Suprapubic skin (tissue), 4 donors: ENCODE measurements at regions not wholly inside any gene's neighbourhood (a gene's known extent, or its start where the extent isn't known, plus 50 kb on each side); places are given as distances from the start of the nearest gene placed in this dataset.

Experiments
- DNase-seq, 2 donors: peaks; one replicate each; pipeline ENCODE4 v3.0.0-alpha.2; 2019; ENCODE audit warnings: low spot score in 2 of 2
- H3K27ac ChIP-seq: fragments of 200-600 bp; sonication (generic); one replicate; pipeline ENCODE4 v1.5.1; 2019
- H3K27me3 ChIP-seq: fragments of 200-600 bp; sonication (generic); one replicate; pipeline ENCODE4 v1.5.1; 2019
- H3K36me3 ChIP-seq: fragments of 200-600 bp; sonication (generic); one replicate; pipeline ENCODE4 v1.5.1; 2019
- H3K4me1 ChIP-seq: fragments of 200-600 bp; sonication (generic); one replicate; pipeline ENCODE4 v1.5.1; 2019
- H3K4me3 ChIP-seq: fragments of 200-600 bp; sonication (generic); one replicate; pipeline ENCODE4 v1.5.1; 2019; ENCODE audit warnings: mild to moderate bottlenecking
- H3K9me3 ChIP-seq: fragments of 200-600 bp; sonication (generic); one replicate; pipeline ENCODE4 v1.5.1; 2019
- CTCF ChIP-seq, 2 donors: fragments of 200-600 bp in 1 of 2; fragments of 450-650 bp in 1 of 2; sonication (generic) in 1 of 2; IDR thresholded peaks; one replicate each; pipeline ENCODE4 v1.5.1; 2016 to 2019; ENCODE audit warnings: antibody characterized with exemption in 2 of 2, mild to moderate bottlenecking in 1 of 2, moderate library complexity in 1 of 2
- EP300 ChIP-seq: sonication (generic); formaldehyde crosslinking; IDR thresholded peaks from one replicate; pipeline ENCODE4 v1.6.1; 2017; ENCODE audit warnings: antibody characterized with exemption
- POLR2A ChIP-seq, 2 donors: fragments of 450-650 bp; IDR thresholded peaks; one replicate each; pipeline ENCODE4 v1.6.1; 2017; ENCODE audit warnings: antibody characterized with exemption in 2 of 2, mild to moderate bottlenecking in 2 of 2, moderate library complexity in 2 of 2
- POLR2AphosphoS5 ChIP-seq, 3 donors: sonication (generic); formaldehyde crosslinking; IDR thresholded peaks; one replicate each; pipeline ENCODE4 v1.6.1; 2017; ENCODE audit warnings: antibody characterized with exemption in 3 of 3
- WGBS: methylation state at CpG from one replicate; pipeline ENCODE4 v1.1.5; 2018; 5-methylcytosine and 5-hydroxymethylcytosine counted together

GRCh38 chr14:43855556-43855955, 651.5 kb downstream of the FSCB start:
- Histone ChIP-seq H3K27ac (no peak overlapping the region), H3K9me3 (no peaks in the 10 kb centered on the region), H3K27me3 (no peaks in the 10 kb centered on the region), H3K4me1 (no peaks in the 10 kb centered on the region), H3K4me3 (no peak overlapping the region), H3K36me3 (no peaks in the 10 kb centered on the region)
- TF ChIP-seq CTCF (IDR thresholded peaks at IDR 0.05) (no peak), POLR2AphosphoS5 (IDR thresholded peaks at IDR 0.05) (no peak), POLR2A (IDR thresholded peaks at IDR 0.05) (no peak), EP300 (no peak)
- 51% methylated on average over 3 of the region's 3 CpGs for WGBS
- no peak for DNase-seq

DNA sequence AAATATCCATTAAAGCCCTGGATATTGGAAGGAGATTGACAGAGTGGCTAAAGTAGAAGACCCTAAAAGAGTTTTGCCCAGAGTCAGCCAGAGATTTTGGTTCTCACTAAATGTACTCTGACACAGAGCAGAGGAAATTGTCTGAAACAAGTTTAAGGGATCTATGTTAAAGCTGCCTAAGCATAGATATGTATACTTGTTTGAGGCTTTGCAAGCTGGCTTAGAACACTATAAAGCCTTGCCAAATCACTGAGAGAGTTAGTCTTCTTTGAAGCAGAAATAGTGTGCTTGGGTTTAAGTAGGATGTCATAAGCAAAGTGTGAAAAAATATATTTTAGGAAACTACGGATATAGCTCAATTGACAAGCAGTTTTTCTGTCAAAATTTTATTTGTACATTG, 653.5 kb downstream of the FSCB start:
- WGBS, result 74% methylated on average over 1 of the region's 1 CpG

DNA sequence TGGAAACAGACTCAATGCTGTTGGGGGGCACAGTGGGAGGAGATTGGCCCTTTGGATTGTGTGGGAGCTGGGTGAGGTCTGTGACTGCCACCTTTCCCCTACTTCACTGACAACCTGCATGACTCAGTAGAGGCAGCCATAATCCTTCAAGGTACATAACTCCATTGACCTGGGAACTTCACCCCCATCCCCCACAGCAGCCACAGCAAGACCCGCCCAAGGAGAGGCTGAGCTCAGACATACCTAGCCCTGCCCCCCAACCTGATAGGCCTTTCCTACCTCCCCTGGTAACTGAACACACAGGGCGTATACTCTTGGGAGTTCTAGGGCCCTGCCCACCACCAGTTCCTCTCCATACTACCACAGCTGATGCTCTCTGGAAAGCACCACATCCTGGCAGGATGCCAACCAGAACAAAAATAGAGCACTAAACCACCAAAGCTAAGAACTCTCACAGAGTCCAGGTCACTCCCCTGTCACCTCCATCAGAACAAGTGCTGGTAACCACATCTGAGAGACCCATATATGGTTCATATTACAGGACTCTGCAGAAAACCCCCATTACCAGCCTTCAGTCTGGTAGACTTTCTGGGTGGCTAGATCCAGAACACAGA, 703.9 kb downstream of the FSCB start:
- Histone ChIP-seq H3K9me3 (no peaks in the 10 kb centered on the region), H3K4me1 (no peaks in the 10 kb centered on the region), H3K36me3 (no peaks in the 10 kb centered on the region), H3K27me3 (no peaks in the 10 kb centered on the region), H3K27ac (no peak overlapping the region), H3K4me3 (no peak overlapping the region)
- WGBS, result 95% methylated on average over 2 of the region's 2 CpGs
- no peak for DNase-seq
- no peak for TF ChIP-seq POLR2A (IDR thresholded peaks at IDR 0.05)
- TF ChIP-seq POLR2AphosphoS5 (IDR thresholded peaks at IDR 0.05), result no peak
- TF ChIP-seq EP300, result no peak
- TF ChIP-seq CTCF (IDR thresholded peaks at IDR 0.05), result no peak

More for the DNA sequence above, 653.5 kb downstream of the FSCB start:
- no peaks in the 10 kb centered on the region for H3K9me3 ChIP-seq
- no peak for DNase-seq
- H3K4me1 ChIP-seq, result no peaks in the 10 kb centered on the region
- H3K4me3 ChIP-seq, result no peak overlapping the region
- no peak for TF ChIP-seq CTCF (IDR thresholded peaks at IDR 0.05)
- no peak for TF ChIP-seq POLR2AphosphoS5 (IDR thresholded peaks at IDR 0.05)
- TF ChIP-seq POLR2A (IDR thresholded peaks at IDR 0.05), result no peak
- TF ChIP-seq EP300, result no peak
- no peaks in the 10 kb centered on the region for H3K27me3 ChIP-seq
- no peak overlapping the region for H3K27ac ChIP-seq
- no peaks in the 10 kb centered on the region for H3K36me3 ChIP-seq

GRCh38 chr14:43795600-43796228, 711.4 kb downstream of the FSCB start:
- H3K4me3 ChIP-seq, result no peak overlapping the region
- H3K9me3 ChIP-seq, result no peaks in the 10 kb centered on the region
- TF ChIP-seq EP300 (no peak), CTCF (IDR thresholded peaks at IDR 0.05) (no peak), POLR2AphosphoS5 (IDR thresholded peaks at IDR 0.05) (no peak), POLR2A (IDR thresholded peaks at IDR 0.05) (no peak)
- H3K27ac ChIP-seq, result no peak overlapping the region
- H3K27me3 ChIP-seq, result no peaks in the 10 kb centered on the region
- H3K4me1 ChIP-seq, result no peaks in the 10 kb centered on the region
- no peaks in the 10 kb centered on the region for H3K36me3 ChIP-seq
- DNase-seq, result no peak

DNA sequence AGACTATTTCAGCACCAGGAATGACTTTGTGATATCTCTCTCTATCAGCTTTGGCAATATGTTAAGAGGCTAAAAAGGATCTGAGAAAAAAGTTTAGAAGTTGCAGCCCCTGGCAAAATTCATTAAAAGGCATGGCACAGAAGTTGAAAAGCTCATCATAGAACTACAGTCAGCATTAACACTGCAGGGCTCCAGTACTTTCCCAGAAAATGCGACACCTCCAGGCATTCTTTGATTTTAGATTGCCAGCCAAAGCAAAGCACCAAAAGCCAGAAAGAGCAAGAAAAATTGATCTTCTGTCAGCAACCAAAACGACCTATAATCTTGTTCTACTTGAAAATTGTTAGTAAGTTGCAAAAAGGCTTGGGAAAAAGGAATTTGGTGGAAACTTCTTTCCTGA, 713.5 kb downstream of the FSCB start:
- TF ChIP-seq POLR2A (IDR thresholded peaks at IDR 0.05), result no peak
- TF ChIP-seq EP300, result no peak
- TF ChIP-seq CTCF (IDR thresholded peaks at IDR 0.05), result no peak
- TF ChIP-seq POLR2AphosphoS5 (IDR thresholded peaks at IDR 0.05), result no peak
- no peak overlapping the region for H3K4me3 ChIP-seq
- H3K27me3 ChIP-seq, result no peaks in the 10 kb centered on the region
- H3K36me3 ChIP-seq, result no peaks in the 10 kb centered on the region
- WGBS, result 15% methylated on average over 2 of the region's 2 CpGs
- no peak for DNase-seq
- no peak overlapping the region for H3K27ac ChIP-seq
- H3K9me3 ChIP-seq, result no peaks in the 10 kb centered on the region
- no peaks in the 10 kb centered on the region for H3K4me1 ChIP-seq
